ENCODE measurements at regions not wholly inside any gene's neighbourhood (a gene's known extent, or its start where the extent isn't known, plus 50 kb on each side); places are given as distances from the start of the nearest gene placed in this dataset.

DNA sequence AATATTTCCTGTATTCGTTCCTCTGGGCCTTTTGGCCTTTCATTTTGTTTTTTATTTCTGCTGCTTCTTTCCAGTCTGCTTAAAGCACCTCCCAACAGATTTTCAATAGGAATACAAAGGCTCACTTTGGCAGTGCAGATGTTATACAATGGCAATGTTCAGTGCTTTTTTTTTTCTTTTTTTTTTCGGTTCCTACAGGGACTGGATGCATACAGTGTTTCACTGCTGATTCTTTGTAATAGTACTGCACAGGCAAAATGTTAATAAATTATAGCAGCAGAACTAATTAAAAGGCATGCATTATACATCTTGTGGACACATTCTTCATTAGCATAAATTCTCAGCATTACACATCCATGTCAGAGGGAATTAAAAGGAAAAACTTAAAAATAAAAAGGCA lies 356.6 kb upstream of the C9orf72 start (continued):
- TF ChIP-seq CTCF (IDR thresholded peaks at IDR 0.05; ENCODE audit: control extremely low read depth in 1 of 3, insufficient read depth in 1 of 3, low read depth in 1 of 3, low read length in 3 of 3) (no peak), GTF2F1 (IDR thresholded peaks at IDR 0.05; ENCODE audit: borderline replicate concordance, low read depth, low read length) (no peak), POU5F1 (IDR thresholded peaks at IDR 0.05; ENCODE audit: low read depth, low read length) (no peak), CHD1 (IDR thresholded peaks at IDR 0.05; ENCODE audit: low read depth, low read length) (no peak), POLR2A (IDR thresholded peaks at IDR 0.05; ENCODE audit: control extremely low read depth in 1 of 2, low read depth in 2 of 2, low read length in 2 of 2) (no peak)
